HCT116 (cell line): ENCODE measurements at regions not wholly inside any gene's neighbourhood (a gene's known extent, or its start where the extent isn't known, plus 50 kb on each side); places are given as distances from the start of the nearest gene placed in this dataset.

Source experiments
- ATAC-seq: fragments of 200-7000 bp; cut with Tn5 transposase; 2 replicates; pipeline ENCODE4 v1.9.1; 2020; ENCODE audit warnings: mild to moderate bottlenecking, moderate library complexity
- BruUV-seq: library from RNA; stranded (reverse); fragments of 400-500 nt; replicated peaks from 2 replicates; lab custom pipeline; 2021; lab: Mats Ljungman, UMichigan
- CTCF ChIA-PET: fragments of 300-600 bp; sonication (Branson Sonifier 250); formaldehyde crosslinking; loops from one replicate; lab custom pipeline; 2021; ENCODE audit warnings: antibody characterized with exemption; lab: Charles Lee
- POLR2A ChIA-PET: fragments of 300-600, 350-600 bp; sonication (Branson Sonifier 250); formaldehyde crosslinking; loops from one replicate; lab custom pipeline; 2021; ENCODE audit warnings: antibody characterized with exemption; lab: Charles Lee
- RAD21 ChIA-PET, 2 experiments: fragments of 300-600 bp; sonication (Branson Sonifier 250); formaldehyde crosslinking; loops; one replicate each; lab custom pipeline; 2023; ENCODE audit warnings: low total read pairs in 2 of 2; ENCODE audit not compliant: uncharacterized antibody in 2 of 2, unreplicated experiment in 2 of 2, low non-redundant PET in 1 of 2; lab: Charles Lee
- DNase-seq: peaks from one replicate; pipeline ENCODE4 v3.0.0-alpha.2; 2010; ENCODE audit warnings: low read depth, low spot score
- H2AFZ ChIP-seq: fragments of 200-600 bp; shearing (Covaris generic), sonication (generic); 2 replicates; pipeline ENCODE4 v1.6.1; 2017; ENCODE audit warnings: low read depth, mixed run types, mixed read lengths, antibody characterized with exemption, low read length; ENCODE audit not compliant: poor library complexity, severe bottlenecking
- H3K27ac ChIP-seq: 2 replicates; pipeline ENCODE4 v1.5.1; 2012; ENCODE audit warnings: low read depth, low read length
- H3K27me3 ChIP-seq: fragments of 200-600 bp; sonication (generic); 2 replicates; pipeline ENCODE4 v1.6.1; 2016; ENCODE audit warnings: mixed run types, low read length, mixed read lengths; ENCODE audit not compliant: insufficient read depth
- H3K36me3 ChIP-seq, 2 experiments: fragments of 200-500 bp in 1 of 2; fragments of 200-600 bp in 1 of 2; sonication (Bioruptor generic) in 1 of 2; sonication (generic) in 1 of 2; 2 replicates each; pipeline versions ENCODE4 v1.5.1 to v1.6.1; 2014 to 2016; ENCODE audit warnings: low read length in 2 of 2, inconsistent platforms in 1 of 2, mixed read lengths in 1 of 2, mixed run types in 1 of 2; ENCODE audit not compliant: insufficient read depth in 2 of 2, control insufficient read depth in 1 of 2
- H3K4me1 ChIP-seq, 2 experiments: fragments of 200-600 bp in 1 of 2; sonication (generic) in 1 of 2; 2 replicates each; pipeline versions ENCODE4 v1.5.1 to v1.6.1; 2012 to 2017; ENCODE audit warnings: low read length in 2 of 2, inconsistent platforms in 1 of 2, mild to moderate bottlenecking in 1 of 2, mixed read lengths in 1 of 2, mixed run types in 1 of 2, moderate library complexity in 1 of 2; ENCODE audit not compliant: insufficient read depth in 2 of 2, control insufficient read depth in 1 of 2
- H3K4me2 ChIP-seq: fragments of 200-600 bp; sonication (generic); 2 replicates; pipeline ENCODE4 v1.6.1; 2017; ENCODE audit warnings: mixed run types, low read length, mixed read lengths
- H3K4me3 ChIP-seq, 2 experiments: fragments of 200-600 bp in 1 of 2; sonication (generic) in 1 of 2; replicated peaks in 1 of 2; 2 replicates each; pipeline ENCODE4 v1.5.1; 2011 to 2016; ENCODE audit warnings: low read length in 2 of 2, control low read depth in 1 of 2, low read depth in 1 of 2, mild to moderate bottlenecking in 1 of 2, mixed read lengths in 1 of 2, mixed run types in 1 of 2
- H3K79me2 ChIP-seq: fragments of 200-600 bp; sonication (generic); 2 replicates; pipeline ENCODE4 v1.6.1; 2017; ENCODE audit warnings: mild to moderate bottlenecking, mixed run types, low read length, moderate library complexity, mixed read lengths; ENCODE audit not compliant: insufficient read depth
- H3K9ac ChIP-seq: fragments of 200-600 bp; sonication (generic); 2 replicates; pipeline ENCODE4 v1.6.1; 2016; ENCODE audit warnings: low read length, mixed read lengths
- H3K9me2 ChIP-seq: fragments of 200-600 bp; sonication (generic), shearing (Covaris generic); 2 replicates; pipeline ENCODE4 v1.6.1; 2017; ENCODE audit warnings: mixed run types, mild to moderate bottlenecking, moderate library complexity; ENCODE audit not compliant: insufficient read depth
- H3K9me3 ChIP-seq, 2 experiments: fragments of 200-500 bp in 1 of 2; fragments of 200-600 bp in 1 of 2; sonication (Bioruptor generic) in 1 of 2; sonication (generic) in 1 of 2; 2 replicates each; pipeline ENCODE4 v1.6.1; 2014 to 2017; ENCODE audit warnings: low read length in 2 of 2, mixed read lengths in 2 of 2, inconsistent platforms in 1 of 2, low read depth in 1 of 2, mild to moderate bottlenecking in 1 of 2, mixed run types in 1 of 2, moderate library complexity in 1 of 2; ENCODE audit not compliant: control insufficient read depth in 1 of 2, insufficient read depth in 1 of 2
- H4K20me1 ChIP-seq: fragments of 200-600 bp; sonication (generic), shearing (Covaris generic); 2 replicates; pipeline ENCODE4 v1.6.1; 2017; ENCODE audit warnings: mixed run types, mild to moderate bottlenecking, moderate library complexity; ENCODE audit not compliant: insufficient read depth
- CEBPB ChIP-seq: IDR thresholded peaks from 2 replicates; pipeline ENCODE4 v1.6.1; 2012; ENCODE audit warnings: low read depth
- EZH2phosphoT487 ChIP-seq: fragments of 200-600 bp; IDR thresholded peaks from 2 replicates; pipeline ENCODE4 v1.6.1; 2018; ENCODE audit warnings: antibody characterized with exemption, borderline replicate concordance
- JUND ChIP-seq: IDR thresholded peaks from 2 replicates; pipeline ENCODE4 v1.6.1; 2012
- RAD21 ChIP-seq: IDR thresholded peaks from 2 replicates; pipeline ENCODE4 v1.6.1; 2012; ENCODE audit warnings: low read depth, mild to moderate bottlenecking
- REST ChIP-seq: IDR thresholded peaks from 2 replicates; pipeline ENCODE4 v1.6.1; 2012; ENCODE audit warnings: low read depth
- intact Hi-C: fragments of 100-400 bp; cut with micrococcal nuclease; formaldehyde crosslinking; loops from 2 replicates; pipeline ENCODE4 v1.10.0; 2022

- BruUV-seq = no TSS peak
- no peak for TF ChIP-seq EZH2phosphoT487
- Histone ChIP-seq H3K4me3 (no peak overlapping the region), H3K4me1 (no peaks in the 10 kb centered on the region), H3K9me2 (no peaks in the 10 kb centered on the region), H3K9ac (no peak overlapping the region), H3K9me3 (0 out of 4 replicates have a peak, but pooled peaks cover 0 to 3% of the 10 kb centered on the region in 2 experiments), H3K79me2 (no peaks in the 10 kb centered on the region), H3K27me3 (no peaks in the 10 kb centered on the region), H4K20me1 (no peaks in the 10 kb centered on the region), H3K4me2 (no peak overlapping the region), H2AFZ (no peak overlapping the region), H3K36me3 (no peaks in the 10 kb centered on the region), H3K27ac (no peak overlapping the region)
- ATAC-seq (no peak), DNase-seq (no peak)
- POLR2A ChIA-PET = no interaction called here
- RAD21 ChIA-PET = no interaction called here
- CTCF ChIA-PET = no interaction called here
- intact Hi-C loops = no loop called here
These were observed 335.8 kb downstream of the SLITRK1 start for GRCh38 chr13:83546476-83546875.

GRCh38 chr13:83538636-83539035 lies 343.6 kb downstream of the SLITRK1 start:
- peaks cover 0 to 5% of the 10 kb centered on the region in 2 experiments; a peak in 1 of 4 replicates for H3K9me3 ChIP-seq
- BruUV-seq = no TSS peak
- H3K79me2 ChIP-seq = no peaks in the 10 kb centered on the region
- intact Hi-C loops = no loop called here
- H3K4me2 ChIP-seq = no peak overlapping the region
- H3K9ac ChIP-seq = no peak overlapping the region
- no peak for TF ChIP-seq REST
- no peak for TF ChIP-seq JUND
- no peak for TF ChIP-seq CEBPB
- no peak for TF ChIP-seq RAD21
- ATAC-seq (no peak), DNase-seq (no peak)
- no peaks in the 10 kb centered on the region for H3K36me3 ChIP-seq
- no peaks in the 10 kb centered on the region for H3K27me3 ChIP-seq
- H2AFZ ChIP-seq = no peak overlapping the region
- H3K4me1 ChIP-seq = no peaks in the 10 kb centered on the region
- H3K9me2 ChIP-seq = no peaks in the 10 kb centered on the region
- CTCF ChIA-PET = no interaction called here
- H3K4me3 ChIP-seq = no peak overlapping the region
- H3K27ac ChIP-seq = no peak overlapping the region
- H4K20me1 ChIP-seq = no peaks in the 10 kb centered on the region
- RAD21 ChIA-PET = no interaction called here
- POLR2A ChIA-PET = no interaction called here
